Right renal cortex interstitium (tissue), 3 donors: ENCODE measurements at regions not wholly inside any gene's neighbourhood (a gene's known extent, or its start where the extent isn't known, plus 50 kb on each side); places are given as distances from the start of the nearest gene placed in this dataset.

ENCODE experiments used
- DNase-seq, 3 donors: peaks; one replicate each; pipeline ENCODE4 v3.0.0-alpha.2; 2013; ENCODE audit warnings: low read depth in 3 of 3, low spot score in 2 of 3

GRCh38 chrX:39736216-39737211 lies 361.2 kb downstream of the BCOR start:
- no peak for DNase-seq

- DNase-seq, result no peak
These were observed 358.2 kb downstream of the BCOR start for GRCh38 chrX:39739585-39739984.

- DNase-seq, result no peak
These were observed 357.7 kb downstream of the BCOR start for GRCh38 chrX:39740078-39740477.

- no peak for DNase-seq
These were observed 355.9 kb downstream of the BCOR start for GRCh38 chrX:39741904-39742303.

GRCh38 chrX:39745818-39746217 lies 351.9 kb downstream of the BCOR start:
- DNase-seq, result no peak

GRCh38 chrX:39749135-39749534 lies 348.6 kb downstream of the BCOR start:
- no peak for DNase-seq

GRCh38 chrX:39749728-39750127 lies 348.0 kb downstream of the BCOR start:
- DNase-seq, result no peak

- no peak for DNase-seq
These were observed 347.4 kb downstream of the BCOR start for GRCh38 chrX:39750256-39750790.

GRCh38 chrX:39750848-39751247 lies 346.9 kb downstream of the BCOR start:
- no peak for DNase-seq

- no peak for DNase-seq
These were observed 344.9 kb downstream of the BCOR start for GRCh38 chrX:39752815-39753214.

GRCh38 chrX:39753293-39753996 lies 344.3 kb downstream of the BCOR start:
- DNase-seq, result no peak

GRCh38 chrX:39755143-39756032 lies 342.4 kb downstream of the BCOR start:
- no peak for DNase-seq

- DNase-seq, result no peak
These were observed 341.5 kb downstream of the BCOR start for GRCh38 chrX:39756086-39756883.

GRCh38 chrX:39757971-39758370 lies 339.8 kb downstream of the BCOR start:
- no peak for DNase-seq

GRCh38 chrX:39758791-39759525 lies 338.8 kb downstream of the BCOR start:
- DNase-seq, result no peak

GRCh38 chrX:39759526-39760224 lies 338.1 kb downstream of the BCOR start:
- peak in 1 of 3 donors; percentile 61 for DNase-seq

GRCh38 chrX:39760930-39761329 lies 336.8 kb downstream of the BCOR start:
- DNase-seq, result no peak

GRCh38 chrX:39762266-39762841 lies 335.4 kb downstream of the BCOR start:
- DNase-seq, result no peak
